GOT3 (cell line): ENCODE measurements at regions not wholly inside any gene's neighbourhood (a gene's known extent, or its start where the extent isn't known, plus 50 kb on each side); places are given as distances from the start of the nearest gene placed in this dataset.
"Not testable (repeated sequence)": the region's sequence is repeated elsewhere in the genome, so short reads cannot be mapped to it uniquely, and the experiment has no call there.

ENCODE experiments used
- DNase-seq: peaks from one replicate; lab custom pipeline; 2025; ENCODE audit warnings: mixed read lengths; lab: John Stamatoyannopoulos, UW

GRCh38 chr6:165008971-165009370, 300.4 kb downstream of the C6orf118 start:
- DNase-seq = no peak

DNA sequence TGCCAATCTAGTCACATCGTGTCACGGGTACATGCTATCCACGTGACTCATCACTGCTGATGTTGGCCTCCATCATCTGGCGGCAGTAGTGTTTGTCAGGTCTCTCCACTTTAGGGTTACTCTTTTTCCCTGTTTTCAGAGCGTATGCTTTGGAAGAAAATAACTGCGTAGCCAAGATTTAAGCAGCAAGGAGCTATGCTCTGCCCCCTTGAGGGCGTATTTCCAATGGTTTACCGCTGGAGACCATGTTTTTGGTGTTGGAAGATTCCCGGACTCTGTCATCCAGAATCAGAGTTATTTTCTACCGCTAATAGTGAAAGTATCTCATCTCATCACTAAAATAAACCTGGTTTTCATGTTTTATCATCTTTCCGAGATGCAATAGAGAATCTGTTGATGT, 306.5 kb downstream of the C6orf118 start:
- no peak for DNase-seq

DNA sequence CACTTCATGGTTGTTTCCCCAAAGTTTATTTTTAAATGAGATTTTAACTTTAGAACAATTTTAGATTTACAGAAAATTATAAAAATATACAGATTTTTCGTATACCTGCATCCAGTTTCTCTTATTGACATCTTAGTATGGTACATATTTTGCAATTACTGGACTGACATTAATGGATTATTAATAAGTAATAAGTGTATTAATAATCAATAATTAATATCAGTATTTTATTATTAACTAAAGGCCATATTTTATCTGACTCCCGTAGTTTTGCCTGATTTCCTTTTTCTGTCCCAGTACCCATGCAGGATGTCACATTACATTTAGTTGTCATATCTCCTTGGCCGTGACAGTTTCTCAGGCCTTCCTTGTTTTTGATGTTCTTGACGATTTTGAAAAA, 307.0 kb downstream of the C6orf118 start:
- no peak for DNase-seq

- no peak for DNase-seq
Measured at GRCh38 chr6:165001502-165002157, 307.8 kb downstream of the C6orf118 start.

- no peak for DNase-seq
Measured at GRCh38 chr6:164998297-164998696, 311.1 kb downstream of the C6orf118 start.

GRCh38 chr6:164996838-164997237, 312.6 kb downstream of the C6orf118 start:
- no peak for DNase-seq

- no peak for DNase-seq
Measured at GRCh38 chr6:164991573-164991972, 317.8 kb downstream of the C6orf118 start.

DNA sequence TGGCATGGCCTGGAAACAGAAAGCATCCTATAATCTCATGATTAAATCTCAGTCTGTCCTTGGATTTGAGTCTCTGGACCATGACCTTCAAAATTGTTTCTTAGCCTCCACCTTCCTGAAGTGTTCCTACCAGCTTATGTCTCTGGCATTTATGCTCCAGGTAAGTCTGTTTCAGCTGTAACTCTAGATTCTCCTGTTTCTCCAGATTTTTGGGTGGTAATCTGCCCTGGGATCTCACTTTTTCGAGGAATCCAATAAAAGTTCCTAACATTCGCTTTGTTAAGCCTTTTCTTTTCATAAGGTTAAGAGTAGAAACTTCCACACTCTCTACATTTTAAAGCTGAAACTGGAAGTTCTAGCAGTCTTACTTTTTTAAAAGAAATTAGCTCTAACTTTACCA, 318.5 kb downstream of the C6orf118 start:
- DNase-seq = no peak

GRCh38 chr6:164982389-164982788, 327.0 kb downstream of the C6orf118 start:
- no peak for DNase-seq

GRCh38 chr6:164967102-164967501, 342.3 kb downstream of the C6orf118 start:
- no peak for DNase-seq

DNA sequence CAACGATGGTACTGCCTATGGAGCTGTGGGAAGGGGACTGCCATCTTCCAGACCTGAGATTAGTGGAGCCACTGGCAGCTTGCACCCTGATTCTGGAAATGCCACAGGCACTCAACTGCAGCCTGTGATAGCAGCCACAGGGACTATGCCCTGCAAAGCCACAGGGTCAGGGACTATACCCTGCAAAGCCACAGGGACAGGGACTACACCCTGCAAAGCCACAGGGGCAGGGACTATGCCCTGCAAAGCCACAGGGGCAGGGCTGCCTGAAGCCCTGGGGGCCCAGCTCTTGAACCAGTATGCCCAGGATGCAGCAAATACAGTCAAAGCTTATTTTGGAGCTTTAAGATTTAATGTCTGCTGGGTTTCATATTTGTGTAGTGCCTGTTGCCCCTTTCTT, 346.6 kb downstream of the C6orf118 start:
- DNase-seq = no peak

GRCh38 chr6:164947164-164947563, 362.2 kb downstream of the C6orf118 start:
- no peak for DNase-seq

DNA sequence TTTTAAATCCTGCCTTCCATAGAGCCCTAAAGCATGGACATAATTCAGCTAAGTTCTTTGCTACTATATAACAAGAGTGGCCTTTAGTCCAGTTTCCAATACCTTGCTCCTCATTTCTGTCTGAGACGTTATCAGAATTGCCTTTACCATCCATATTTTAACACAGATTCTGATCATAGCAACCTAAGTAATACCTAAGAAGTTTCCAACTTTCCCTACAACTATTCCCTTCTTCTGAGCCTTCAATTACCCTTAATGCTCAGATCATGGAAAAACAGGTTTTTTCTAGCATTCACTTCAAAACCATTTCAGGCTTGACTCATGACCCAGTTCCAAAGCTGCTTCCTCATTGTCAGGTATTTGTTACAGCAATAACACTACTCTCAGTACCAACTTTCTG, 367.1 kb downstream of the C6orf118 start:
- DNase-seq = no peak

- not testable (repeated sequence) for DNase-seq
Measured at GRCh38 chr6:164933238-164933794, 376.1 kb downstream of the C6orf118 start.

DNA sequence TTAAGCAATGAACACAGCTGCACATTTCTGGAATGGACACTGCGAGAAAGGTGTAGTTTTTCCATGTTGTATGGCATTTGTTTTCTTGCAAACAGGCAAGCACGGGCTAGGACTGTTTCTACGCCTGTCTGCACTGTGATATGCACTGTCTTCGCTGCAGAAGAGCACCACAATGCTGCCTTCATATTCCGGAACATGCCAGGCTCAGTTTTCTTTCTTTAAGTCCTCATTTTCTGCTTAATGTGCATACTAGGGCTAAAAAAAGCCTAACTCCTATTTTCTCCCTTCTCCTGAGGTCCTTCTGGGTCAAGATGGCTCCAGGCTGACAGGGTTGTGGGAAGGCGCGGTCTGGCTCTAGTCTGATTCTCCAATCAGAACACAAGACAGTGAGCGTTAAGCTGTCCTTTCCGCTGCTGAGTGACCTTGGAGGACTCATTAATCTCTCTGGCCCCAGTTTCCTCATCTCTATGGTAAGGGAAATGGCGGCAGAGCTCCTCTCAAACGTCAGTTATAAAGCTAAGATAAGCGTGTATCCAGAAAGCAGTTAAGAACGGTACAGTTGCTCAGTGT, 379.9 kb downstream of the C6orf118 start:
- no peak for DNase-seq

DNA sequence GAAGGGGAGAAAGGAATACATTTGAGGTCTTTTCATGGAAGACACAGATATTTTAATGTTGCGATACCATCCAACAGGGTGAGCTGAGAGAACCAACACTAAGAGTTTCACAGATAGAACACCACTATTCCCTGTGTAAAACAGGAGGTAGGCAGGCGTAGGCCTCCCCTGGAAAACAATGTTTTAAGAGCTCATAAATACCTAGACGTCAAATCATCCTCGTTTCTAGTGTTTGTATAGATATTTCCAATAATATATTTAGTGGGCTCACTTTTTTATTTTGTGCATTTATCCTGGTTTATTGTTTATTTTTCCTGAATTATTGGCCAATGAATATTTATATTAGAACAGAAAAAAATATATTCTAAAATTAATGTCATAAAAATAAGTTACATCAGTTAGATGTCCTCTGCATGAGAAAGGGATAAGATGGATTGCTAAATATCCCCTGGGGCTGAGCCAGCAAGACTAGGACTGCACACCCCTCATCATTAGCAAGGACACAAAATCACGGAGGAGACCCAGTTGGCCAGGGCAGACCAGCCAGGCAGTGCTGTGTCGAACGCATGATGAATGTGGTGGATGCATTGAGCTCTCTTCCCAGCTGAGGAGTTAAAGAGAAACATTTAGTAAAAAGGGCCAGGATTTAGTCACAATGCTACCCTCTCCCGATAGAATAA, 380.5 kb downstream of the C6orf118 start:
- no peak for DNase-seq

- no peak for DNase-seq
Measured at GRCh38 chr6:164928057-164928727, 381.2 kb downstream of the C6orf118 start.

DNA sequence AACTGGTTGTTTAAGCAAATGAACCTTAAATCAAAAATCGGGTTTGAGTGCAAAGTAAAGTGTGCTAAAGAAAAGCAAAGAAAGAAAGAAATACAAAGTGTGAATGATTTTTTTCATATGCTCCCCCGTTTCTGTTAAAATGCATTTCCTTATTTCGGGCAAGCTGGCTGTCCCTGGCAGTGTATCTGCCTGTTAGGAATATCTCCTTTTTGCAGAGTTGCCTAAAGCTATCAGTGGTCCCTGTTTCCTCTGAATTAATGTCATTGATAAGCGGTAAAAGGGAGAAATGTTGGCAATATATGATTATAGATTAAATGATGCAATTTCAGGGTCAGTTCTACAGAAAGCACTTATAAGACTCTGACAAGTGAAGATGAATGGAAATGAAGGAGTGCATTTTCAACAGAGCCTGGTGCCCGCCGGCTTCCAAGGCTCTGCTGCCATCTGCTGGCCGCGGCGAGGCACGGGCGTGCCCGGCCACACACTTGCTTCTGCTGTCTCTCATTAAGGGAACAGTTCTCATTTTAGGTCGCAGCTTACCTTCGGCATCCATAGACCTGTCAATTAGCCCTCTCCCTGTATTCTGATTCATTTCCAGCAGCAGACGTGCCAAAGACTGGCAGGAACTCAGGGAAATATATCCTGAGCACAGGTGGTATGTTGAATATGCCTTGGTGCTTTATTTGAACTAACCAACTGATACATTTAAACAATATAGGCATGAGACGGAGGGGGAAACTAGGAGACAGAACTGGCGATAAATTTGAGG, 381.9 kb downstream of the C6orf118 start:
- DNase-seq = peak; percentile 15

- DNase-seq = no peak
Measured at GRCh38 chr6:164926686-164927085, 382.7 kb downstream of the C6orf118 start.

DNA sequence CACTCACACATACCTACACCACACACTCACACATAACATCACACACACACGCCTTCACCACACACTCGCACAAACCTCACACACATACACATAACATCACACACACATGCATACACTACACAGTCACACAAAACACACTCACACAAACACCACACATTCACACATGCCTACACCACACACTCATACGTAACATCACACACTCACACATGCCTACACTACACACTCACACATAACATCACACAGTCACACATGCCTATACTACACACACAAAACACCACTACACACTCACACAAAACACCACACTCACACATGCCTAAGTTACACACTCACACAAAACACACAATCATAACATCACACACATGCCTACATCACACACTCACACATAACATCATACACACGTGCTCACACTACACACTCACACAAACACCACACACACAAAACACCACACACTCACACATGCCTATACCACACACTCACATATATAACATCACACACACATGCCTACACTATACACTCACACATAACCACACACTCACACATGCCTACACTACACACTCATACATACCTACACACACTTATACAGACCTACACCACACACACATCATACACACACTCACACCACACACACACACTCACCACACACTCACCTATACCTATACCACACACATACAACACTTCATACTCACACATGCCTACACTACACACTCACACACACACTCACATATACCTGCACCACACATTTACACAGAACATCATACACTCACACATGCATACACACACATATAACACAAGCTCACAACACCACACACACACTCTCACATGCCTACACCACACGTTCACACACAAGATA, 383.5 kb downstream of the C6orf118 start:
- no peak for DNase-seq

- no peak for DNase-seq
Measured at GRCh38 chr6:164924674-164925073, 384.7 kb downstream of the C6orf118 start.
